Heart right ventricle (tissue), 16 donors: ENCODE measurements at regions not wholly inside any gene's neighbourhood (a gene's known extent, or its start where the extent isn't known, plus 50 kb on each side); places are given as distances from the start of the nearest gene placed in this dataset.

ENCODE experiments used
- ATAC-seq, 8 donors: fragments of 200-7000 bp; cut with Tn5 transposase; one replicate each; pipeline ENCODE4 v1.9.1; 2020; ENCODE audit warnings: mild to moderate bottlenecking in 8 of 8, moderate library complexity in 8 of 8, moderate number of reproducible peaks in 1 of 8
- DNase-seq, 2 donors: peaks; one replicate each; pipeline ENCODE4 v3.0.0-alpha.2; 2020
- H3K27ac ChIP-seq, 10 donors: fragments of 200-600 bp; sonication (generic) in 2 of 10; one replicate each; pipeline versions ENCODE4 v1.5.0 to v1.8.0; 2020 to 2022; ENCODE audit warnings: mild to moderate bottlenecking in 3 of 10
- H3K27me3 ChIP-seq, 7 donors: fragments of 200-600 bp; one replicate each; pipeline ENCODE4 v1.8.0; 2021 to 2022; ENCODE audit warnings: mild to moderate bottlenecking in 2 of 7
- H3K36me3 ChIP-seq, 9 donors: fragments of 200-600 bp; sonication (generic) in 1 of 9; one replicate each; pipeline versions ENCODE4 v1.5.0 to v1.8.0; 2020 to 2022; ENCODE audit warnings: mild to moderate bottlenecking in 2 of 9
- H3K4me1 ChIP-seq, 9 donors: fragments of 200-600 bp; sonication (generic) in 1 of 9; one replicate each; pipeline versions ENCODE4 v1.5.0 to v1.8.0; 2020 to 2022; ENCODE audit warnings: mild to moderate bottlenecking in 4 of 9
- H3K4me3 ChIP-seq, 10 donors: fragments of 200-600 bp; sonication (generic) in 2 of 10; one replicate each; pipeline versions ENCODE4 v1.5.0 to v1.8.0; 2020 to 2022; ENCODE audit warnings: mild to moderate bottlenecking in 7 of 10, moderate library complexity in 2 of 10
- H3K9me3 ChIP-seq, 11 donors: fragments of 200-600 bp in 10 of 11; sonication (generic) in 2 of 11; one replicate each; pipeline versions ENCODE4 v1.5.0 to v1.8.0; 2013 to 2022; ENCODE audit warnings: mild to moderate bottlenecking in 2 of 11, control low read depth in 1 of 11, moderate library complexity in 1 of 11
- CTCF ChIP-seq, 9 donors: fragments of 200-600 bp; sonication (generic) in 2 of 9; IDR thresholded peaks; one replicate each; pipeline versions ENCODE4 v1.5.0 to v1.8.0; 2021 to 2022; ENCODE audit warnings: antibody characterized with exemption in 9 of 9, mild to moderate bottlenecking in 5 of 9, moderate library complexity in 1 of 9
- WGBS, 2 donors: extraction: QIAGEN DNeasy Blood & Tissue Kit; methylation state at CpG; one replicate each; pipeline ENCODE4 v1.1.7; 2013; ENCODE audit warnings: inconsistent platforms in 1 of 2; 5-methylcytosine and 5-hydroxymethylcytosine counted together
- intact Hi-C, 10 donors: fragments of 100-400 bp; cut with DNase I; formaldehyde crosslinking; loops; one replicate each; pipeline versions ENCODE4 v1.11.1 to v1.14.2; 2022
- donor health status: Arrhythmogenic right ventricular cardiomyopathy.
- donor health status: ischemic (EF 13 %, LVEDD 7.1; RV severe dilation, severe dysfunction).
- donor health status: healthy with polysubstance abuse.
- donor health status: DM: no; HTN: yes; CAD: no.
- donor health status: DM: no; HTN: no; CAD: no.
- donor health status: ischemic (EF 25% LVEDD 6.9; RV normal size, moderate dysfunction).
- donor health status: ischemic (EF 25% LVEDD 5.7; RV mildly dilated, moderate dysfunction).
- donor health status: healthy.
- donor health status: DM: yes; HTN: yes; CAD: no.
- donor health status: Ischemic cardiomyopathy.
- donor health status: ischemic (EF 35%, LVEDD 5.7; RV mildly dilated, moderate dysfunction).
- donor health status: nonischemic (EF 11% LVEDD 7.7; RV severe dilation, severe dysfunction).
- donor health status: DM: yes; HTN: yes; CAD: no.
- donor health status: PGD.
- donor health status: ischemic (EF 29% LVEDD 5.4; RV normal size, mild dysfunction).
- donor health status: nonischemic (EF 23%, LVEDD 6.1; RV moderate dilation, normal function).

GRCh38 chr3:168327856-168328255 is 232.1 kb upstream of the GOLIM4 start:
- Histone ChIP-seq H3K27ac (no peak overlapping the region), H3K9me3 (no peaks in the 10 kb centered on the region), H3K4me1 (no peaks in the 10 kb centered on the region), H3K27me3 (no peaks in the 10 kb centered on the region), H3K4me3 (no peak overlapping the region), H3K36me3 (no peaks in the 10 kb centered on the region)
- no peak for DNase-seq
- WGBS, 2 donors, result 63 to 78% methylated on average over 1 of the region's 1 CpG
- ATAC-seq, result no peak
- intact Hi-C loops, result no loop called here
- TF ChIP-seq CTCF (IDR thresholded peaks at IDR 0.05), result no peak

GRCh38 chr3:168325684-168326083 is 230.0 kb upstream of the GOLIM4 start:
- intact Hi-C loops, result no loop called here
- TF ChIP-seq CTCF (IDR thresholded peaks at IDR 0.05), result no peak
- Histone ChIP-seq H3K27ac (no peak overlapping the region), H3K36me3 (no peaks in the 10 kb centered on the region), H3K4me1 (no peaks in the 10 kb centered on the region), H3K4me3 (no peak overlapping the region), H3K27me3 (no peaks in the 10 kb centered on the region), H3K9me3 (no peaks in the 10 kb centered on the region)
- ATAC-seq (no peak), DNase-seq (no peak)

- no peak for ATAC-seq
- no peaks in the 10 kb centered on the region for H3K9me3 ChIP-seq
- no peak for TF ChIP-seq CTCF (IDR thresholded peaks at IDR 0.05)
- H3K27me3 ChIP-seq, result no peaks in the 10 kb centered on the region
- H3K36me3 ChIP-seq, result no peaks in the 10 kb centered on the region
- no peak for DNase-seq
- intact Hi-C loops, result no loop called here
- 41 to 55% methylated on average over 4 of the region's 4 CpGs for WGBS, 2 donors
- H3K4me1 ChIP-seq, result no peaks in the 10 kb centered on the region
- no peak overlapping the region for H3K27ac ChIP-seq
- no peak overlapping the region for H3K4me3 ChIP-seq
These were observed 227.2 kb upstream of the GOLIM4 start for GRCh38 chr3:168322941-168323340.

- Histone ChIP-seq H3K27ac (no peak overlapping the region), H3K9me3 (no peaks in the 10 kb centered on the region), H3K4me1 (no peaks in the 10 kb centered on the region), H3K4me3 (no peak overlapping the region), H3K36me3 (no peaks in the 10 kb centered on the region), H3K27me3 (no peaks in the 10 kb centered on the region)
- intact Hi-C loops, result no loop called here
- TF ChIP-seq CTCF (IDR thresholded peaks at IDR 0.05), result no peak
- DNase-seq (no peak), ATAC-seq (no peak)
- 85 to 91% methylated on average over 3 of the region's 3 CpGs for WGBS, 2 donors
These were observed 218.4 kb upstream of the GOLIM4 start for GRCh38 chr3:168314166-168314565.

GRCh38 chr3:168312984-168313383 is 217.3 kb upstream of the GOLIM4 start:
- H3K27me3 ChIP-seq, result no peaks in the 10 kb centered on the region
- 75 to 77% methylated on average over 4 of the region's 4 CpGs for WGBS, 2 donors
- no peak overlapping the region for H3K4me3 ChIP-seq
- no peak overlapping the region for H3K27ac ChIP-seq
- DNase-seq (no peak), ATAC-seq (no peak)
- no peak for TF ChIP-seq CTCF (IDR thresholded peaks at IDR 0.05)
- H3K36me3 ChIP-seq, result no peaks in the 10 kb centered on the region
- intact Hi-C loops, result no loop called here
- no peaks in the 10 kb centered on the region for H3K9me3 ChIP-seq
- H3K4me1 ChIP-seq, result no peaks in the 10 kb centered on the region
